ENCODE measurements at regions not wholly inside any gene's neighbourhood (a gene's known extent, or its start where the extent isn't known, plus 50 kb on each side); places are given as distances from the start of the nearest gene placed in this dataset.
A peak's percentile ranks its signal among the peaks of the same experiment; 100 is the strongest.
"Not testable (repeated sequence)": the region's sequence is repeated elsewhere in the genome, so short reads cannot be mapped to it uniquely, and the experiment has no call there.

DNA sequence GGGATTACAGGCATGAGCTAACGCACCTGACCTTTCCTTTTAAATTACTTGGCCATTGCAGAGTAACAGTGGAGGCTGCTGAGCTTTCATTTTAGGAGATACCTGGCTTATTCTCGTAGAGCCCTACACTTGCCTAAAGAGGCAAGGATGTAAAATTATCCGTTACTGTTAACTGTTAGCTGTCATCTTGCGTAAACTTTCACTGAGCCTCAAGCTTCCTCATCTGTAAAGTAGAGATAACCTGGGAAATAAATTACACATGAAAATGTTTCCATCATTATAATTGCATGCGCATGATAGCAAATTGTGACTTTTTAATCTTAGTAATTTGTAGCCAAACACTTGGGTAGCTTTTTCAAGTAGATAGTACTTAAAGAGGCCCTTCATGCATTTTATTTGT, 118.8 kb upstream of the VKORC1L1 start:
- H3K4me3 ChIP-seq; intact Hi-C loops (cut with micrococcal nuclease); H4K20me1 ChIP-seq (replicated peaks; ENCODE audit: control insufficient read depth, insufficient read depth, low read length); H3K4me2 ChIP-seq (ENCODE audit: insufficient read depth, low read length); H3K9me1 ChIP-seq (ENCODE audit: control insufficient read depth, insufficient read depth, low read length); ATAC-seq; CTCF ChIA-PET (ENCODE audit: low intra/inter-chr PET ratio); FAIRE-seq; H3K9ac ChIP-seq (ENCODE audit: insufficient read depth in 1 of 2, low read depth in 2 of 2, low read length in 2 of 2); H3K9me3 ChIP-seq (replicated peaks; ENCODE audit: control insufficient read depth, insufficient read depth, low read depth, low read length); H3K27me3 ChIP-seq (ENCODE audit: control insufficient read depth in 2 of 2, insufficient read depth in 2 of 2, low read length in 2 of 2); BruUV-seq (replicated peaks); H2AFZ ChIP-seq (ENCODE audit: low read depth, low read length); TF ChIP-seq PBX2 (CRISPR knock-in tag; IDR thresholded peaks at IDR 0.05; ENCODE audit: low read depth); TEAD4 (CRISPR knock-in tag; IDR thresholded peaks at IDR 0.05; ENCODE audit: borderline replicate concordance): not testable (repeated sequence)
- POLR2A ChIA-PET, result interaction anchor here (0.6 to 1.3 kb wide), 2 partner anchors 8 to 16 kb away, joined by 3 to 4 read pairs; no protein-coding TSS in a partner anchor
- Histone ChIP-seq H3K79me2 (ENCODE audit: control insufficient read depth, insufficient read depth, low read length) (peaks cover 63% of the 10 kb centered on the region), H3K36me3 (ENCODE audit: control insufficient read depth, insufficient read depth, low read length) (peaks cover 58% of the 10 kb centered on the region; the same call in 2 of the 3 replicates), H3K27ac (ENCODE audit: extremely low read depth, low read depth, low read length) (peak overlapping the region; percentile 8; the same call in 1 of the 3 replicates), H3K4me1 (replicated peaks in 1 of 2; ENCODE audit: control insufficient read depth in 2 of 2, insufficient read depth in 2 of 2, low read length in 2 of 2) (peaks cover 10 to 11% of the 10 kb centered on the region in 2 experiments; a peak in 4 of 5 replicates)
- TF ChIP-seq SMARCA4 (IDR thresholded peaks at IDR 0.05) (peak; percentile 55; the same call in 1 of the 2 replicates), ARID1B (IDR thresholded peaks at IDR 0.05) (peak; percentile 69), TAL1 (IDR thresholded peaks at IDR 0.05) (peak; percentile 45), RCOR1 (IDR thresholded peaks at IDR 0.05; ENCODE audit: borderline replicate concordance in 1 of 2, low read depth in 2 of 2, low read length in 2 of 2) (0 out of 4 replicates have a peak, but pooled peaks of 1 of the 2 experiments have one; percentile 19), MEIS2 (IDR thresholded peaks at IDR 0.05; ENCODE audit: partially characterized antibody) (peak; percentile 66), PBX2 (tag; conservative IDR thresholded peaks at IDR 0.05; ENCODE audit: low read depth) (0 out of 2 replicates have a peak, but pooled peaks have one; percentile 34), TCF3 (CRISPR knock-in tag; IDR thresholded peaks at IDR 0.05) (peak; percentile 85), TEAD4 (IDR thresholded peaks at IDR 0.05; ENCODE audit: low read length) (peak; percentile 56; the same call in 1 of the 2 replicates), EP300 (IDR thresholded peaks at IDR 0.05; ENCODE audit: low read length) (peak; percentile 46; the same call in 1 of the 2 replicates), CTBP1 (IDR thresholded peaks at IDR 0.05; ENCODE audit: borderline replicate concordance) (peak; percentile 26; the same call in 1 of the 2 replicates)
- DNase-seq (ENCODE audit: extremely low read depth in 1 of 4, low spot score in 3 of 4), result peak in 1 of 4 experiments; percentile 18
- in situ Hi-C loops (cut with MboI), result loop anchor here (5.0 kb wide), 1 partner anchor 692 kb away; no protein-coding TSS in a partner anchor
- 45% methylated on average over 4 of the region's 5 CpGs for WGBS (ENCODE audit: insufficient coverage, low coverage, missing lambda C conversion rate)

DNA sequence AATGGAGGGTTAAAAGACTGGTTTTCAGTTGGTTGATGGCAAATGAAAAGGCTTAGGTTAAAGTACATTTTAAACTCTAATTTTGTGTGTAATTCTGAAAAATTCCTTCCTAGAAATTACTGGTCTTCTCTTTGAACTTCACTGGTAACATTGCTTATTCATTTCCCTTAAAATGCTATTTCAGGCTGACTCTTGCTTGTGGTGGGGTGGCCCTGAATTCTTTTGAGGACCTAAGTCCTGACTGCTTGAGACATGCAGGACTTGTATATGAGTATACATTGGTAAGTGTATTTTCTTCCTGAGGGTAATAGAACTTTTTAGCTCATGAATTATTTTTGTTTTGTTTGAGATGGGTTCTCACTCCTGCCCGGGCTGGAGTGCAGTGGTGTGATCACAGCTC, 113.9 kb upstream of the VKORC1L1 start:
- intact Hi-C loops (cut with micrococcal nuclease), result not testable (repeated sequence)

More for the DNA sequence above, 113.9 kb upstream of the VKORC1L1 start:
- BruUV-seq (replicated peaks); H2AFZ ChIP-seq (ENCODE audit: low read depth, low read length); H3K4me1 ChIP-seq (replicated peaks in 1 of 2; ENCODE audit: control insufficient read depth in 2 of 2, insufficient read depth in 2 of 2, low read length in 2 of 2); in situ Hi-C loops (cut with MboI); H3K27me3 ChIP-seq (ENCODE audit: control insufficient read depth in 2 of 2, insufficient read depth in 2 of 2, low read length in 2 of 2); H3K9me1 ChIP-seq (ENCODE audit: control insufficient read depth, insufficient read depth, low read length); H3K4me3 ChIP-seq; H3K9ac ChIP-seq (ENCODE audit: insufficient read depth in 1 of 2, low read depth in 2 of 2, low read length in 2 of 2); FAIRE-seq; DNase-seq (ENCODE audit: extremely low read depth in 1 of 4, low spot score in 3 of 4); H3K9me3 ChIP-seq (replicated peaks; ENCODE audit: control insufficient read depth, insufficient read depth, low read depth, low read length); CTCF ChIA-PET (ENCODE audit: low intra/inter-chr PET ratio); H3K4me2 ChIP-seq (ENCODE audit: insufficient read depth, low read length); H4K20me1 ChIP-seq (replicated peaks; ENCODE audit: control insufficient read depth, insufficient read depth, low read length); H3K27ac ChIP-seq (ENCODE audit: extremely low read depth, low read depth, low read length); ATAC-seq: not testable (repeated sequence)
- peaks cover 58% of the 10 kb centered on the region; the same call in 2 of the 3 replicates for H3K36me3 ChIP-seq (ENCODE audit: control insufficient read depth, insufficient read depth, low read length)
- WGBS (ENCODE audit: insufficient coverage, low coverage, missing lambda C conversion rate), result 100% methylated on average over 1 of the region's 1 CpG
- peaks cover 13% of the 10 kb centered on the region for H3K79me2 ChIP-seq (ENCODE audit: control insufficient read depth, insufficient read depth, low read length)
- POLR2A ChIA-PET, result interaction anchor here (1.0 kb wide), 1 partner anchor 8 kb away, joined by 3 read pairs; no protein-coding TSS in a partner anchor

Data from K562 (cell line).